Ishikawa (cell line): ENCODE measurements at regions not wholly inside any gene's neighbourhood (a gene's known extent, or its start where the extent isn't known, plus 50 kb on each side); places are given as distances from the start of the nearest gene placed in this dataset.

Experiments used
- CEBPB ChIP-seq: IDR thresholded peaks from 2 replicates; pipeline ENCODE4 v1.6.1; 2012
- CREB1 ChIP-seq: IDR thresholded peaks from 2 replicates; pipeline ENCODE4 v1.6.1; 2012; ENCODE audit warnings: low read depth
- EGR1 ChIP-seq: IDR thresholded peaks from 2 replicates; pipeline ENCODE4 v1.6.1; 2012
- EP300 ChIP-seq: IDR thresholded peaks from 2 replicates; pipeline ENCODE4 v1.6.1; 2012; ENCODE audit warnings: borderline replicate concordance
- FOXM1 ChIP-seq: IDR thresholded peaks from 2 replicates; pipeline ENCODE4 v1.6.1; 2012; ENCODE audit warnings: low read depth, borderline replicate concordance
- NFIC ChIP-seq: IDR thresholded peaks from 2 replicates; pipeline ENCODE4 v1.6.1; 2012
- RAD21 ChIP-seq: IDR thresholded peaks from 2 replicates; pipeline ENCODE4 v1.6.1; 2012; ENCODE audit warnings: low read depth
- REST ChIP-seq: IDR thresholded peaks from 2 replicates; pipeline ENCODE4 v1.6.1; 2012; ENCODE audit warnings: low read depth, mild to moderate bottlenecking
- TAF1 ChIP-seq: IDR thresholded peaks from 2 replicates; pipeline ENCODE4 v1.6.1; 2012; ENCODE audit warnings: low read depth, mild to moderate bottlenecking
- TCF12 ChIP-seq: IDR thresholded peaks from 2 replicates; pipeline ENCODE4 v1.6.1; 2012; ENCODE audit warnings: low read depth
- TEAD4 ChIP-seq: IDR thresholded peaks from 2 replicates; pipeline ENCODE4 v1.6.1; 2012
- USF1 ChIP-seq: IDR thresholded peaks from 2 replicates; pipeline ENCODE4 v1.6.1; 2012
- YY1 ChIP-seq: IDR thresholded peaks from 2 replicates; pipeline ENCODE4 v1.6.1; 2012; ENCODE audit warnings: low read depth
- ZBTB7A ChIP-seq: IDR thresholded peaks from 2 replicates; pipeline ENCODE4 v1.6.1; 2012; ENCODE audit warnings: low read depth
- TF ChIP-seq, protein P1 (sequence below): IDR thresholded peaks from 2 replicates; pipeline ENCODE4 v1.6.1; 2012

- TF ChIP-seq USF1, result no peak
- TF ChIP-seq ZBTB7A, result no peak
- no peak for TF ChIP-seq EP300
- no peak for TF ChIP-seq REST
Observed at GRCh38 chr5:19261879-19262278, 726.1 kb downstream of the CDH18 start.

GRCh38 chr5:19264821-19265220 is 723.2 kb downstream of the CDH18 start:
- TF ChIP-seq FOXM1 (no peak), CREB1 (no peak), RAD21 (no peak), REST (no peak), TEAD4 (no peak), ZBTB7A (no peak), TCF12 (no peak), TAF1 (no peak), CEBPB (no peak), YY1 (no peak), USF1 (no peak), NFIC (no peak), EP300 (no peak), EGR1 (no peak)
- TF ChIP-seq, protein P1, sequence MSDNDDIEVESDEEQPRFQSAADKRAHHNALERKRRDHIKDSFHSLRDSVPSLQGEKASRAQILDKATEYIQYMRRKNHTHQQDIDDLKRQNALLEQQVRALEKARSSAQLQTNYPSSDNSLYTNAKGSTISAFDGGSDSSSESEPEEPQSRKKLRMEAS, result no peak

DNA sequence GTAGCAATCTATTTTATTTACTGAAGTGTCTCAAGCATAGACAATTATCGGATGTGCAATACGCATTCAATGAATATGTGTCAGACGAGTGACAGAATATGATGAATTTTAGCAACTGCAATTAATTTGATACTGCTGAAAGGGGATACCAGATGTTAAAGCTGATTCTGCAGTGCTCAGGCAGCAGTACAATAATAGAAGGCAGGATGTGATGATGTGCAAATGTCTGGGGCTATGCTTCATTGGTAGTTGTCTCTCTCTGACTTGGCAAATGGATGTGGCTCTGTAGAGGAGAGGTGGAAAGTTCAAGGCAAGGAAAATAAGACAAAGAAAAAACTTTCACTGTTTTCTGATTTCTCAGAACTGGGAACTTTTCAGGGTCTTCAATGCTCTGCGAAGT is 721.2 kb downstream of the CDH18 start:
- TF ChIP-seq EP300, result no peak
- TF ChIP-seq EGR1, result no peak
- no peak for TF ChIP-seq FOXM1
- no peak for TF ChIP-seq REST
- no peak for TF ChIP-seq RAD21
- TF ChIP-seq, protein P1, result no peak

GRCh38 chr5:19270153-19270552 is 717.8 kb downstream of the CDH18 start:
- TF ChIP-seq TAF1, result no peak
- no peak for TF ChIP-seq CEBPB
- no peak for TF ChIP-seq YY1
- TF ChIP-seq NFIC, result no peak
- TF ChIP-seq TCF12, result no peak
- TF ChIP-seq EP300, result no peak
- TF ChIP-seq CREB1, result no peak

GRCh38 chr5:19274578-19274977 is 713.4 kb downstream of the CDH18 start:
- no peak for TF ChIP-seq TEAD4
- TF ChIP-seq, protein P1, result no peak
- TF ChIP-seq NFIC, result no peak
- no peak for TF ChIP-seq ZBTB7A
- no peak for TF ChIP-seq USF1
- no peak for TF ChIP-seq RAD21
- no peak for TF ChIP-seq CEBPB
- no peak for TF ChIP-seq FOXM1
- no peak for TF ChIP-seq TAF1
- no peak for TF ChIP-seq YY1
- no peak for TF ChIP-seq EP300
- no peak for TF ChIP-seq TCF12
- TF ChIP-seq CREB1, result no peak
- TF ChIP-seq REST, result no peak
- TF ChIP-seq EGR1, result no peak
